ENCODE measurements at regions not wholly inside any gene's neighbourhood (a gene's known extent, or its start where the extent isn't known, plus 50 kb on each side); places are given as distances from the start of the nearest gene placed in this dataset.

DNA sequence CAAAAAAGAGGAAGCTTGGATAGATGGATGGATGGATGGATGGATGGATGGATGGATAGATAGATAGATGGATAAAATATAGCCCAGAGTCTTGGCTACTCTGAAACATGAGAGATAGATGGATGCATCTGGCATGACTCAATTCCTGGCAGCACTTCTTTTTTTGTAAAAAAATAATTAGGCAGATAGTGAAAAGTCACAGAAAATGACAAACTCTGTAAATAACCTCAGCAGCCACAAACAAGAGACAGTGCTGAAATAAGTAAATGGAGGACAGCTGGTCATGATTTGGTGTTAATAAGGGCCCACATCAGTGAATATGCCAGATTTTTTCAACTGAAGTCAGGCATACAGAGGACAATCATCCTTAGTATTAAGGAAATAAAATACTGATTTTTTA is 585.0 kb upstream of the GCFC2 start:
- in situ Hi-C loops (cut with HindIII; ENCODE audit: low pct_ligation_motif_present, low pct_unique_long_range_greater_than_20kb, low sequenced_read_pairs) = no loop called here

DNA sequence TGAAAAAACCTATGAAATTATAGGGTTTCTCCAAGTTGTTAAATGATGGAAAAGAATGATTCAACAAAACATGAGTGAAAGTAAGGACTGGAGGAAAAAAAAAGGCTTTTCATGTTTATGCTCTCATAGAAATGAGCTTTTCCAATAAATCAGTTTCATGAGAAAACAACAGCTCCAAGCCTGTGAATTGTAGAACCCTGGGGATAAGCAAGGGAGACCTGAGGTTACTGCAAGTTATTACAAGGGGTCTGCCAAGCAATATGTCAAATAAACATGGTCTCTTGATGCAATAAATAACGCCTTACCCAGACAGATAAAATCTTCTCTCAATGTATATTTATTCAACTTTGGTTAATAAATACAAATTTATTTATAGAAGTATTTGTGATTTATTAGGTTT is 577.9 kb upstream of the GCFC2 start:
- in situ Hi-C loops (cut with HindIII; ENCODE audit: low pct_ligation_motif_present, low pct_unique_long_range_greater_than_20kb, low sequenced_read_pairs) = no loop called here
- DNase-seq = no peak

More for the DNA sequence above, 585.0 kb upstream of the GCFC2 start:
- DNase-seq = no peak

DNA sequence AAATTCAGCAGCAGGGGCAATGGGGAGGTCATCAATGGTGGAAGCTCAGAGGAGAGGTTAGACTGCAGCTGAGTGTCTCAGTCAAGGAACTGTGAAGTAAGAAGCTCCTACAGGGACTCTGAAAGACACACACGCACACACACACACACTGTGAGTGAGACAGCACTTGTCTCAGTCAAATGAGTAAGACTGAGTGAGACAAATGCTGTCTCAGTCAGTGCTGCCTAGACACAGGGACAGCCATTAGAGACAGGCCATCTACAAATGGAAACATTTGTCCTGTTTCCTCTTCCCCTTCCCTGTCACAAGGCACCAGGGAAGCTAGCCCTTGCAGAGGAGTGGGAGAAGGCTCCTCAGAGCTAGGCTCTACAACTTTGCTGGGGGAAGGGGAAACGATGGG is 577.4 kb upstream of the GCFC2 start:
- in situ Hi-C loops (cut with HindIII; ENCODE audit: low pct_ligation_motif_present, low pct_unique_long_range_greater_than_20kb, low sequenced_read_pairs) = no loop called here
- DNase-seq = no peak

DNA sequence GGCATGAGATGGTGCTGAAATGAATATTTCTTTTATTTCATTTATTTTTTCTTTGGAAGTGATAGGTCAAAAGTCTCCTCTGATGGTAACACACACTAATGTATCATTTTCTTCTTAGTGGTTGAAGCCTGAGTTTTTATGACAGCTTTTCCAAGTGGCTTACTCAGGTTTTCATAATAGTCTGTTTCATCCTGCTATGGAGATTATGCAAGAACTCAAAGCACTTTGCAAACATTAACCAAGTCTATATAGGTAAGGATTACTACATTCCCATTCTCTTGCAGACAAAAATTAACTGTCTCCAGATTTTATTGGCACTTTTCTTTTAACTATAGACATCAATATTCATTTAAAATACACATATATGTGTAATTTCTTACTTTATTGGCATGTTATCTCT is 572.6 kb upstream of the GCFC2 start:
- in situ Hi-C loops (cut with HindIII; ENCODE audit: low pct_ligation_motif_present, low pct_unique_long_range_greater_than_20kb, low sequenced_read_pairs) = no loop called here
- no peak for DNase-seq

DNA sequence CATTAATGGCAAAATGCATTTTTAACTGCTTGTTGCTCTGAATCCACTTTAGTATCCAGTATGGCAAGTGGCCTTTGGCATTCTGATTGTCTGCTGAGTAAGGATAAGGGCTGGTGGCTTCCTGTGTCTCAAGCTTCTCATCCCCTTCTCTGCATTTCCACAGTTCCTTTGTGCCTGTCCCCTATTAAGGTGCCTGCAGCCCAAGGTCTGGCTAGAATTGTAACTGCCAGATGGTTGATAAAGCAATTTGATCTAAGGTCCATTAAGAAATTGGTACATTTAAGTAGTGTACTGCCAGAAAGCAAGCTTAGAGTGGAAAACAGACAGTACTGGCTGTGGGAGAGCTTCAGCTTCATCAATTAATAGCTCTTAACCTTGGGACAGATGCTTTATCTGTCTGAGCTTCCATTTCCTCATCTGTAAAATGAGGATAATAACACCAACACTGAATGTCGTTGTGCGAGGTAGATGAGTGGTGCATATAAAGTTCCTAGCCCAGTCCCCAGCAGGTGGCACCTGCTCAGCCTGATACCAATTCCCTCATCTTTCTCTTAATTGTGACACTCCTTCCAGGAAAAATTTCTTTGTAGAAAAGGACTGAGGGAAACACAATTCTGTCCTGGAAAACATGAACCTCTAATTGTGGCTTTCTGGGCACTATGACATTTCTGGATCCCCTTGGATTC is 570.6 kb upstream of the GCFC2 start:
- DNase-seq = no peak
- in situ Hi-C loops (cut with HindIII; ENCODE audit: low pct_ligation_motif_present, low pct_unique_long_range_greater_than_20kb, low sequenced_read_pairs) = no loop called here

DNA sequence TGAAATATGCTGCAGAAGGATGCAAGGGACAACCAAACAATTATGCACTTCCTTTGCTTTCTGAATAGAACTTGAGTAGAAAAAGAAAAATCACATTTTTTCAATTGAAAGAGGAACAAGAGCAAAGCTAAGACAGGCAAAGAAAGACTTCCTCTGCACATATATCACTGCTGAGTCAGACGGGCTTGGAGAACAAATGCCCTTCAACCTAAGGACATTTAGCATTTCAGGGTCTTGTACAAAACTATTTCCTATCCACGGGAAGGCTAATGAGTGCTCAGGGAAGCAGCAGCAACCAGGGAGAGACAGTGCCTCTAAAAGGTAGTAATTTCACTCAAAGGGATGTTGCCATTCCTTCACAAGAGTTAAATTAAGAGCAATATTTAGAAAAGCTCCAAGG is 570.0 kb upstream of the GCFC2 start:
- DNase-seq = no peak
- in situ Hi-C loops (cut with HindIII; ENCODE audit: low pct_ligation_motif_present, low pct_unique_long_range_greater_than_20kb, low sequenced_read_pairs) = no loop called here

DNA sequence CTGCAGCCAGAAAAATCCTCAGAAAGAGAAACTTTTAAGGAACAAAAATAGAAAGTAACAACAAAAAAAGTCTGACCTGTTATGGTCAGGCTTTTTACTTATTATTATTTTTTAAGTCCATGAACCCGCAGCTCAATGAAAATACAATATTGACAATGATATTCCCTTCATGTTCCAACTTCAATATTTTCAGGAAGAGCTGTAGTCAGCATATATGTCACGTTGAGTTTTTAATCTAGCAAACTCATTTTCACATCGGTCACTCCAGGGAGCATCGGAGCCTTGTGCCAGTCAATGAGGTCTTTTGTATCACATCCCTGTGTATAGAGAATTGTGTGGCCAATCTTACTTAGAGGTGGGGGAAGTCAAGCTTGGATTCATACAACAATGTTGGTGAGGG is 568.4 kb upstream of the GCFC2 start:
- DNase-seq = no peak
- in situ Hi-C loops (cut with HindIII; ENCODE audit: low pct_ligation_motif_present, low pct_unique_long_range_greater_than_20kb, low sequenced_read_pairs) = no loop called here

DNA sequence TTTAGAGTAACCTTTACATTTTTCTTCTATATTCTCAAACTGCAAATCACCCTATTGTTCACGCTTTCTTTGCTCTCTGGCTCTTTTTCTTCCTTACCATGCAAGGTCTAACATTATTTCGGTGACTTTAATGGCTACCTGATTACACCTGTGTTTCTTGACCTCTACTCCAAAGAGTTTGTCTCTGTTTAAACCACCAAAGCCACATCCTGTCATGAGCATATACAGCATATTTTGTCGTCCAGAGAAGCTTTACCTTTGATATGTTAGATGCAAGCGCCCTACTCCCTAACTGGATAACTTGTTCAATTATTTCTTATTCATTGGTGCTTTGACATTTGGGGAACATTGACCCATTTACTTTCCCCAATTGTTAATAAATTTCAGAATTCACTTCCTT is 565.1 kb upstream of the GCFC2 start:
- DNase-seq = no peak
- in situ Hi-C loops (cut with HindIII; ENCODE audit: low pct_ligation_motif_present, low pct_unique_long_range_greater_than_20kb, low sequenced_read_pairs) = no loop called here

DNA sequence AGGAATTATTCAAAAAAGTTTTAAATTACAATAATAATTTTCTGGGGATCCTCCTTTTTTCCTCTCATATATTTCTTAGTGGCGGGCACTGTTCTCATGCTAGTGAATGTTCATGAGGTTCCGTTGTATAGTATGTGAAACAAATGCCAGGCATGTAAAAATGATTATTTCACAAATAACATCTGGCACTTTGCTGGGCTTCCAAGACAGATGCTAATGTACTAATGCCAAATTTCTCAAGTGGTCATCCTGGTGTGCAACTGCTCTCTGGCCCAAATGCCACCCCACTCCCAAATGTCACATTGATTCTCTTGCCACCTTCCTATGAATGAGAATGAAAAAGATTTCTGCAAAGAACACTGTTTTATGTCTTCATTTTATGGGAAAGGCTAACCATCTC is 564.0 kb upstream of the GCFC2 start:
- no peak for DNase-seq
- in situ Hi-C loops (cut with HindIII; ENCODE audit: low pct_ligation_motif_present, low pct_unique_long_range_greater_than_20kb, low sequenced_read_pairs) = no loop called here

DNA sequence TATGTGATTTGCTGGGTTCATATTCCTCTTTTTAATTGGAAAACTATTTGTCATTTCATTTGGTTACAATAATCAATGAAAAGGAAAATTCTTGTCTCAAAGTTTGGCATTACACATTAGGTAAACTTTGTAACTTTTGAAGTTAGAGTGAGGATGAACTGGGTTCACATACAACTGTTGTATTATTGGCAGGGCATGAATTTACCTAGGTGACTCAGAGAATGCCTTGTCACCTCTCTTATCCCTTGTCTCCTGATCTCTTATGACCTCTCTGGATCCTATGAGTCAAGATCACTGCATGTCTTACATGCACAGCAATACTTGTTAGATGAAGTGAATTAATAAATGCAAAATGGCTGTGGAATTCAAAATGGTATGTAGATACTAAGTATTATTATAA is 563.4 kb upstream of the GCFC2 start:
- in situ Hi-C loops (cut with HindIII; ENCODE audit: low pct_ligation_motif_present, low pct_unique_long_range_greater_than_20kb, low sequenced_read_pairs) = no loop called here

DNA sequence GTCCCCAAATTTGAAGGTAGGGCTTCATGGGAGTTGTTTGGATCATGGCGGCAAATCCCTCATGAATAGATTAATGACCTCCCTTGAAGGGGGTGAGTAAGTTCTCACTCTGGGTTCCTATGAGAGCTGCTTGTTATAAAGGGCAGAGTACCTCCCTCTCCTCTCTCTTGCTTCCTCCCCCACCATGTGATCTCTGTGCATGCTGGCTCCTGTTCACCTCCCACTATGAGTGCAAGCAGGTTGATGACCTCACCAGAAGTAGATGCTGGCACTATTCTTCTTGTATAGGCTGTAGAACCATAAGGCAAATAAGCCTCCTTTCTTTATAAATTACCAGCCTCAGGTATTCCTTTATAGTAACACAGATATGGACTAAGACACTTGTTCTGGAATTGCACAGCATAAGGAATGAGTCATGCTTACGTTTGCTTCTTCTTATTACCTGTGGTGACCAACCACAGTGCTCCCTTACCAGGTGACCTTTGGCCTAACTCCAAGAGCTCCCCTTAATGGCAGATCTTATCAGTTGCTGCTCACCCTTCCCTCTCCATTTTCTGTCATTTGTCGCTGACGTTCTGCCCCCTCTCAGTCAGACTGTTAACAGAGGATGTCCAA is 559.5 kb upstream of the GCFC2 start:
- in situ Hi-C loops (cut with HindIII; ENCODE audit: low pct_ligation_motif_present, low pct_unique_long_range_greater_than_20kb, low sequenced_read_pairs) = no loop called here
- no peak for DNase-seq

More for the DNA sequence above, 563.4 kb upstream of the GCFC2 start:
- no peak for DNase-seq

DNA sequence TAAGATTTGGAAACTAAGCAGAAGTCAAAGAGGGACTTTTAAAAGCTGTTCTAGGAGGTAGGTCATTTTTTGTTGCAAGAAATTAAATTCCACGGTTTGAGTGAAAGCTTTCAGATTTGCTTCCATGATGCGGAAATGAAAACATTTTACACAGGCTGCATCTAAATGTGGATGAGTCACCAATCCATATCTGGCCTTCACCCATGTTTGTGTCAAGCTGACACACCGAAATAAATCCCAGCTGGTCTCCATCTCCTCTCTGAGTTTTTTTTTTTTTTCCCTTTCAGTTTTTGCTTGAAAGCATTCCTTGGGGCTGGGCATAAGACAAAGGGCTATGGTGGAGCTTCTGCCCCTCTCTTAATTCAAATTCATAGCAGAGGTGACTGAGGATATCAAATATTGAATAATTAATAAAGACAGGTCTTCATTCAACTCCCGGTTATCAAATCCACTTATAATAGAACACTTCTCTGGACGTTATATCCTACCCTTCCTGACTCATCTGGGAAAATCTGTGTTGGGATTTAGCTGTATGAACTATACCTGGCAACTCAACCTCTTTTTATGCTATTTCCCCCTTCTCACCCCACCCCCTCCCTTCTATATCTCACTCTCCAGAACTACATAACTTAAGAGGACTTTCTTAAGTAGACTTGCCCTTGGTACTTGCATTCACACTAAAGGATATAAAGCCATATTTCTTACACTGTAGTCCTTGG is 558.3 kb upstream of the GCFC2 start:
- no peak for DNase-seq
- in situ Hi-C loops (cut with HindIII; ENCODE audit: low pct_ligation_motif_present, low pct_unique_long_range_greater_than_20kb, low sequenced_read_pairs) = no loop called here

DNA sequence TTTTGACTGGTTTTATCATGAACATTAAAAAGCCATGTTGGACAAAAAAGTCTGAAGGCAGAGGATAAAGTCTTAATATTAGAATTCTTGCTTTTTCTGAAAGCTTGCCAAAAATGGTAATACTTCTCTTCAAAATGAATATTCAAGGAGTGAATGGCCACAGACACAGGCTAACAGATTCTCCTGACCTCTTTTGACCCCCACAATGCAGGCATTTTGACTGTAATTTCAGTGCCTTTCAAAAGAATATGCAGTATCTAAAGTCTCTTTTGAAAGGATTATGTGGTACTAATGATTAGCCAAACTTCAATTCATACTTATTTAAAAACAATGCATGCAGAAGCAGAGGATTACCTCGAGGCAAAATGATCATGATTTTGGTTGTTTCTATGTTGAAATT is 557.8 kb upstream of the GCFC2 start:
- in situ Hi-C loops (cut with HindIII; ENCODE audit: low pct_ligation_motif_present, low pct_unique_long_range_greater_than_20kb, low sequenced_read_pairs) = no loop called here
- no peak for DNase-seq

DNA sequence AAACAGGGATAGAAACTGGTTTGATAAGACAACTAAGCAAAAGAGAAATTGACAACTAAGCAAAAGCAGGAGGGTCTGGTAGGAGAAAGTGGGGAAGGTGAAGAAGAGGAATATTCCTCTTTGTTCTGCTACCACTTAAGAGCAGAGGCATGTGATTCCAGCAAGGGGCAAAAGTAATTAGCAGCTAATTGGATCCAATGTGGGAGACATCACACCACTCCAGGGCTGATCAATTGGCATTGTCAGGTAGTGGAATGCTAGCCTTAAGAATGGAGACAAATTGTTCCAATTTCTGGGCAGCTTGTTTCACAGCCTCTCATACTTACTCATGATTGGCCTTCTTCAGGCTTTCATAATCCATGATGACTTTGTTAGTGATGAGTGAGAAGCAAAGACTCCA is 547.1 kb upstream of the GCFC2 start:
- in situ Hi-C loops (cut with HindIII; ENCODE audit: low pct_ligation_motif_present, low pct_unique_long_range_greater_than_20kb, low sequenced_read_pairs) = no loop called here
- no peak for DNase-seq

DNA sequence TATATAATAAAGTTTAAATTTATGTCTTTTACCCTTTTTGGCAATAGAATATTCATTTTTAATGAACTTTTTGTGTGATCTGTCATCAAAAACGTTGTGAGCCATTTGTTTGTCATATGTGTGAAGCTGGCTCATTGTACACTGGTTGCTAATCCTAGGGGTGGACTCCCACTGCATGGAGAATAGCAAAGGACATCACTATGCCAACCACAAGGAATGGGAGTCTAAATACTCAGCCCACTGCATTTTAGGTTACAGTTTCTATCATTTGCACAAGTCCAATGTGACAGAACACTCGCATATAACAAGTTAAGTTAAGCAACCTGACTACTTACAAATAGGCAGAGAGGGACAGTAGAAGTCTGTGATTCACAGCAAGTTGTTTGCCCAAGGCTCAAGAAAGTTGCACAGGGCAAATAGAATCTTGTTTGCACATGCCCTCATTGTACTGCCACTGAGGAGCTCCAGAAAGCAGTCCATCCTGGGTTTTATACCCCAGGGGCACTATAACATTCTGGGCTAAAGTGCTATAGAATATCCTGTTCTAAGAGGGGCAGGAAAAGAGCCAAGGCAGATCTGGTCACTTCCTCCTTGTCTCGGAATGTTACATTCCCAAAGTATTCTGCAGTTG is 545.9 kb upstream of the GCFC2 start:
- DNase-seq = no peak
- in situ Hi-C loops (cut with HindIII; ENCODE audit: low pct_ligation_motif_present, low pct_unique_long_range_greater_than_20kb, low sequenced_read_pairs) = no loop called here

DNA sequence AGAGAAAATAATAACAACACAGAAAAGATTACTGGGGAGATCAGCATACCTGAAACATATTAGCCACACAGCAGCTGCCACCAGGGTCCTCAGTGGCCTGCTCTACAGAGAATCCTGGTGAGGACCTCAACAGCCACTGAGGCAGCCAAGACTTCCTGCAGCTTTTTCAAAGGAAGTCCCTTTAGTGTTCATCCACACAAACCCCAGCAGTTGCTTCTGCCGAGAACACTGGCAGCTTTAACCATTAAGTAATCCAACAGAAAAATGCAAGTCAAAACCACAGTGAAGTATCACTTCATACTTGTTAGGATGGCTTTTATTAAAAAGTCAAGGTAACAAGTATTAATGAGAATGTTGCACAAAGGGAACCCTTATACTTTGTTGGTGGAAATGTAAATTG is 542.0 kb upstream of the GCFC2 start:
- DNase-seq = no peak
- in situ Hi-C loops (cut with HindIII; ENCODE audit: low pct_ligation_motif_present, low pct_unique_long_range_greater_than_20kb, low sequenced_read_pairs) = no loop called here

DNA sequence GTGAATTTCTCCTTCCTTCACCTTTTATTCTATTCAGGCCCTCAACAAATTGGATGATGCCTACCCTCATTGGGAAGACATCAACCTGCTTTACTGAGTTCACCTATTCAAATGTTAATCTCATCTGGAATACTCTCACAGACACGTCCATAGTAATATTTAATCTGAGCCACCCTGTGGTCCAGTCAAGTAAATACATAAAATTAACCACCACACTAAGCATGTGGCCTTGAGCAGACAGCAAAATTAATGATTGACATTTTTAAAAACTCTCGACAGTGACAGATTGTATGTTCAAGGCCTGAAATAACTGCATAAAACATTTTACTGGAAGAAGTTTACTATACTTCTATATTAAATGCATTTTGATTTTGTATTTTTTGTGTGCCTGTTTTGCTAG is 540.6 kb upstream of the GCFC2 start:
- in situ Hi-C loops (cut with HindIII; ENCODE audit: low pct_ligation_motif_present, low pct_unique_long_range_greater_than_20kb, low sequenced_read_pairs) = no loop called here

DNA sequence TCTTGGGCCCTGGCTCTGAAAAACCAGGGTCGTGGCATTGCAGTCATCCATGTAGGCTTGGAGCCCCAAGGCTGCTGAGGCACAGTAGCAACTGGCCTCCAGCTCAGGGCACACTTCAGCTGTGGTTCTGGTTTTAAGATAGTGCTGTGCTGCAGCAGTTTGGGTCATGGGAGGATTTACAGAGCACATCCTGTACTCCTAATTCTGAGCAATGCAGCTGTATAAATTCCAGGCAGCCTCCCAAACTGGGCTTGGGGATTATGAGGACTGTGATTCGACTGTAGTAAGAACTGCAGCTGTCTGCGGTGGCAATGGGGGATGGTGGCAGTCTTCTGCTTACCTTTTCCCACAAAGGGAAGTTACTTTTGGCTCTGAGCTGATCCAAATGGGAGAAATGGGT is 536.3 kb upstream of the GCFC2 start:
- DNase-seq = no peak
- in situ Hi-C loops (cut with HindIII; ENCODE audit: low pct_ligation_motif_present, low pct_unique_long_range_greater_than_20kb, low sequenced_read_pairs) = no loop called here

More for the DNA sequence above, 540.6 kb upstream of the GCFC2 start:
- DNase-seq = no peak
